ENCODE measurements at regions not wholly inside any gene's neighbourhood (a gene's known extent, or its start where the extent isn't known, plus 50 kb on each side); places are given as distances from the start of the nearest gene placed in this dataset.

DNA sequence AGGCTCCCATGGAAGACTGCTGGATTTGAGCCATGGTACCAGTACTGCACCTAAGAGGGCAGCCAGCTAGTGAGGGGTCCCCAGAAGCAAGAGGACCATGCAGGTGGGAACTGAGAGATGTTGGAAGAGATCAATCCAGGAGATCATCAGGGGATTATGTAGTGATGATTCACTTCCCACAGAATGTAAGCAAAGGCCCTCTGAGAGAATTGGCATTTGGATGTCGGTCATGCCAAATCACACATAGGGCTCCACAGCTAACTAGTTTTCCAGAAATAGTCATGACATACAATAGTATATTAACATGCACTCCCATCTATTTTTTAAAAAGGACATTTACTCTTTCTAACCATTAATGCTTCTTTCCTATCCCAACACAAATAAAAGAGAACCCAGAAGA lies 112.5 kb downstream of the RASGEF1B start:
- TF ChIP-seq POLR2AphosphoS5 (IDR thresholded peaks at IDR 0.05; ENCODE audit: low read depth, low read length) (no peak), SIN3A (IDR thresholded peaks at IDR 0.05; ENCODE audit: borderline replicate concordance, insufficient read depth, low read length) (no peak), TAF1 (IDR thresholded peaks at IDR 0.05; ENCODE audit: borderline replicate concordance, insufficient read depth, low read length) (no peak)
- TF ChIP-seq, protein P1, sequence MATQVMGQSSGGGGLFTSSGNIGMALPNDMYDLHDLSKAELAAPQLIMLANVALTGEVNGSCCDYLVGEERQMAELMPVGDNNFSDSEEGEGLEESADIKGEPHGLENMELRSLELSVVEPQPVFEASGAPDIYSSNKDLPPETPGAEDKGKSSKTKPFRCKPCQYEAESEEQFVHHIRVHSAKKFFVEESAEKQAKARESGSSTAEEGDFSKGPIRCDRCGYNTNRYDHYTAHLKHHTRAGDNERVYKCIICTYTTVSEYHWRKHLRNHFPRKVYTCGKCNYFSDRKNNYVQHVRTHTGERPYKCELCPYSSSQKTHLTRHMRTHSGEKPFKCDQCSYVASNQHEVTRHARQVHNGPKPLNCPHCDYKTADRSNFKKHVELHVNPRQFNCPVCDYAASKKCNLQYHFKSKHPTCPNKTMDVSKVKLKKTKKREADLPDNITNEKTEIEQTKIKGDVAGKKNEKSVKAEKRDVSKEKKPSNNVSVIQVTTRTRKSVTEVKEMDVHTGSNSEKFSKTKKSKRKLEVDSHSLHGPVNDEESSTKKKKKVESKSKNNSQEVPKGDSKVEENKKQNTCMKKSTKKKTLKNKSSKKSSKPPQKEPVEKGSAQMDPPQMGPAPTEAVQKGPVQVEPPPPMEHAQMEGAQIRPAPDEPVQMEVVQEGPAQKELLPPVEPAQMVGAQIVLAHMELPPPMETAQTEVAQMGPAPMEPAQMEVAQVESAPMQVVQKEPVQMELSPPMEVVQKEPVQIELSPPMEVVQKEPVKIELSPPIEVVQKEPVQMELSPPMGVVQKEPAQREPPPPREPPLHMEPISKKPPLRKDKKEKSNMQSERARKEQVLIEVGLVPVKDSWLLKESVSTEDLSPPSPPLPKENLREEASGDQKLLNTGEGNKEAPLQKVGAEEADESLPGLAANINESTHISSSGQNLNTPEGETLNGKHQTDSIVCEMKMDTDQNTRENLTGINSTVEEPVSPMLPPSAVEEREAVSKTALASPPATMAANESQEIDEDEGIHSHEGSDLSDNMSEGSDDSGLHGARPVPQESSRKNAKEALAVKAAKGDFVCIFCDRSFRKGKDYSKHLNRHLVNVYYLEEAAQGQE (IDR thresholded peaks at IDR 0.05; ENCODE audit: insufficient read depth in 1 of 2, low read depth in 2 of 2, low read length in 2 of 2), result no peak

All from PFSK-1 (cell line).